ENCODE measurements at regions not wholly inside any gene's neighbourhood (a gene's known extent, or its start where the extent isn't known, plus 50 kb on each side); places are given as distances from the start of the nearest gene placed in this dataset.
"Not testable (repeated sequence)": the region's sequence is repeated elsewhere in the genome, so short reads cannot be mapped to it uniquely, and the experiment has no call there.

- DNase-seq = no peak
- Mint-ChIP-seq H3K9me3 (no peaks in the 10 kb centered on the region), H3K4me3 (no peak overlapping the region), H3K4me1 (ENCODE audit: low read depth) (no peaks in the 10 kb centered on the region), H3K27ac (no peak overlapping the region), H3K36me3 (ENCODE audit: low read depth) (no peaks in the 10 kb centered on the region), H3K27me3 (peaks cover 12% of the 10 kb centered on the region)
These were observed 198.8 kb upstream of the NOX3 start for GRCh38 chr6:155654474-155654873.

- no peaks in the 10 kb centered on the region for H3K9me3 Mint-ChIP-seq
- no peaks in the 10 kb centered on the region for H3K27me3 Mint-ChIP-seq
- no peak for DNase-seq
- no peak overlapping the region for H3K27ac Mint-ChIP-seq
- no peak overlapping the region for H3K4me3 Mint-ChIP-seq
- H3K36me3 Mint-ChIP-seq (ENCODE audit: low read depth) = no peaks in the 10 kb centered on the region
- peaks cover 5% of the 10 kb centered on the region for H3K4me1 Mint-ChIP-seq (ENCODE audit: low read depth)
These were observed 192.7 kb upstream of the NOX3 start for GRCh38 chr6:155648301-155648700.

GRCh38 chr6:155647354-155647753 is 191.7 kb upstream of the NOX3 start:
- H3K27ac Mint-ChIP-seq = no peak overlapping the region
- peaks cover 5% of the 10 kb centered on the region for H3K4me1 Mint-ChIP-seq (ENCODE audit: low read depth)
- DNase-seq = no peak
- H3K36me3 Mint-ChIP-seq (ENCODE audit: low read depth) = no peaks in the 10 kb centered on the region
- no peaks in the 10 kb centered on the region for H3K27me3 Mint-ChIP-seq
- H3K9me3 Mint-ChIP-seq = peaks cover 5% of the 10 kb centered on the region
- no peak overlapping the region for H3K4me3 Mint-ChIP-seq

- Mint-ChIP-seq H3K9me3 (peaks cover 6% of the 10 kb centered on the region), H3K27me3 (no peaks in the 10 kb centered on the region)
These were observed 190.8 kb upstream of the NOX3 start for GRCh38 chr6:155646443-155646842.

GRCh38 chr6:155645325-155645724 is 189.7 kb upstream of the NOX3 start:
- Mint-ChIP-seq H3K4me1 (ENCODE audit: low read depth) (peaks cover 5% of the 10 kb centered on the region), H3K36me3 (ENCODE audit: low read depth) (no peaks in the 10 kb centered on the region), H3K27ac (no peak overlapping the region), H3K9me3 (peaks cover 8% of the 10 kb centered on the region), H3K4me3 (no peak overlapping the region), H3K27me3 (no peaks in the 10 kb centered on the region)
- no peak for DNase-seq

More at GRCh38 chr6:155646443-155646842, 190.8 kb upstream of the NOX3 start:
- DNase-seq = no peak
- Mint-ChIP-seq H3K27ac (no peak overlapping the region), H3K4me3 (no peak overlapping the region), H3K36me3 (ENCODE audit: low read depth) (no peaks in the 10 kb centered on the region), H3K4me1 (ENCODE audit: low read depth) (peaks cover 5% of the 10 kb centered on the region)

- no peak overlapping the region for H3K27ac Mint-ChIP-seq
These were observed 186.0 kb upstream of the NOX3 start for GRCh38 chr6:155641603-155642002.

GRCh38 chr6:155638200-155638599 is 182.6 kb upstream of the NOX3 start:
- no peak for DNase-seq
- no peaks in the 10 kb centered on the region for H3K36me3 Mint-ChIP-seq (ENCODE audit: low read depth)
- peaks cover 8% of the 10 kb centered on the region for H3K9me3 Mint-ChIP-seq
- H3K4me3 Mint-ChIP-seq = no peak overlapping the region
- H3K4me1 Mint-ChIP-seq (ENCODE audit: low read depth) = no peaks in the 10 kb centered on the region
- no peak overlapping the region for H3K27ac Mint-ChIP-seq
- H3K27me3 Mint-ChIP-seq = no peaks in the 10 kb centered on the region

More at GRCh38 chr6:155641603-155642002, 186.0 kb upstream of the NOX3 start:
- Mint-ChIP-seq H3K36me3 (ENCODE audit: low read depth) (no peaks in the 10 kb centered on the region), H3K27me3 (no peaks in the 10 kb centered on the region), H3K4me3 (no peak overlapping the region), H3K9me3 (peaks cover 8% of the 10 kb centered on the region), H3K4me1 (ENCODE audit: low read depth) (no peaks in the 10 kb centered on the region)
- DNase-seq = no peak

- no peaks in the 10 kb centered on the region for H3K4me1 Mint-ChIP-seq (ENCODE audit: low read depth)
- no peak overlapping the region for H3K27ac Mint-ChIP-seq
- no peak overlapping the region for H3K4me3 Mint-ChIP-seq
- no peak for DNase-seq
- no peaks in the 10 kb centered on the region for H3K27me3 Mint-ChIP-seq
- H3K36me3 Mint-ChIP-seq (ENCODE audit: low read depth) = no peaks in the 10 kb centered on the region
- H3K9me3 Mint-ChIP-seq = no peaks in the 10 kb centered on the region
These were observed 179.8 kb upstream of the NOX3 start for GRCh38 chr6:155635416-155635815.

- Mint-ChIP-seq H3K9me3 (peaks cover 2% of the 10 kb centered on the region), H3K36me3 (ENCODE audit: low read depth) (no peaks in the 10 kb centered on the region), H3K4me1 (ENCODE audit: low read depth) (peaks cover 7% of the 10 kb centered on the region), H3K27ac (no peak overlapping the region), H3K4me3 (no peak overlapping the region), H3K27me3 (peaks cover 3% of the 10 kb centered on the region)
- DNase-seq = no peak
These were observed 174.4 kb upstream of the NOX3 start for GRCh38 chr6:155630085-155630484.

- Mint-ChIP-seq H3K27ac (no peak overlapping the region), H3K4me1 (ENCODE audit: low read depth) (peaks cover 7% of the 10 kb centered on the region), H3K27me3 (peaks cover 3% of the 10 kb centered on the region), H3K4me3 (no peak overlapping the region), H3K36me3 (ENCODE audit: low read depth) (no peaks in the 10 kb centered on the region), H3K9me3 (peaks cover 2% of the 10 kb centered on the region)
- no peak for DNase-seq
These were observed 174.0 kb upstream of the NOX3 start for GRCh38 chr6:155629652-155630051.

- H3K27ac Mint-ChIP-seq = peak overlapping the region; percentile 91
- no peak overlapping the region for H3K4me3 Mint-ChIP-seq
- peaks cover 9% of the 10 kb centered on the region for H3K4me1 Mint-ChIP-seq (ENCODE audit: low read depth)
- H3K9me3 Mint-ChIP-seq = peaks cover 2% of the 10 kb centered on the region
- H3K36me3 Mint-ChIP-seq (ENCODE audit: low read depth) = no peaks in the 10 kb centered on the region
- peak; percentile 31 for DNase-seq
- H3K27me3 Mint-ChIP-seq = peaks cover 3% of the 10 kb centered on the region
These were observed 172.7 kb upstream of the NOX3 start for GRCh38 chr6:155628306-155628705.

GRCh38 chr6:155627722-155628212 is 172.1 kb upstream of the NOX3 start:
- peak overlapping the region; percentile 91 for H3K27ac Mint-ChIP-seq
- H3K4me3 Mint-ChIP-seq; DNase-seq; H3K9me3 Mint-ChIP-seq; H3K27me3 Mint-ChIP-seq; H3K36me3 Mint-ChIP-seq (ENCODE audit: low read depth); H3K4me1 Mint-ChIP-seq (ENCODE audit: low read depth): not testable (repeated sequence)

GRCh38 chr6:155623450-155624178 is 168.0 kb upstream of the NOX3 start:
- DNase-seq = no peak
- peaks cover 7% of the 10 kb centered on the region for H3K4me1 Mint-ChIP-seq (ENCODE audit: low read depth)
- H3K27ac Mint-ChIP-seq = no peak overlapping the region
- no peak overlapping the region for H3K4me3 Mint-ChIP-seq
- peaks cover 3% of the 10 kb centered on the region for H3K27me3 Mint-ChIP-seq
- H3K9me3 Mint-ChIP-seq = peaks cover 2% of the 10 kb centered on the region
- no peaks in the 10 kb centered on the region for H3K36me3 Mint-ChIP-seq (ENCODE audit: low read depth)

- Mint-ChIP-seq H3K9me3 (peaks cover 30% of the 10 kb centered on the region), H3K4me3 (no peak overlapping the region), H3K36me3 (ENCODE audit: low read depth) (no peaks in the 10 kb centered on the region), H3K27me3 (no peaks in the 10 kb centered on the region), H3K4me1 (ENCODE audit: low read depth) (no peaks in the 10 kb centered on the region), H3K27ac (no peak overlapping the region)
- no peak for DNase-seq
These were observed 159.0 kb upstream of the NOX3 start for GRCh38 chr6:155614606-155615005.

GRCh38 chr6:155611742-155612141 is 156.1 kb upstream of the NOX3 start:
- no peak for DNase-seq
- Mint-ChIP-seq H3K27ac (no peak overlapping the region), H3K4me3 (no peak overlapping the region), H3K27me3 (no peaks in the 10 kb centered on the region), H3K9me3 (peaks cover 30% of the 10 kb centered on the region), H3K4me1 (ENCODE audit: low read depth) (no peaks in the 10 kb centered on the region), H3K36me3 (ENCODE audit: low read depth) (no peaks in the 10 kb centered on the region)

Measured in activated T-cell treated with anti-CD3 and anti-CD28 coated beads, Interleukin-2, amount 50 U/mL, for 24 hours (primary cell).